ENCODE measurements at regions not wholly inside any gene's neighbourhood (a gene's known extent, or its start where the extent isn't known, plus 50 kb on each side); places are given as distances from the start of the nearest gene placed in this dataset.

DNA sequence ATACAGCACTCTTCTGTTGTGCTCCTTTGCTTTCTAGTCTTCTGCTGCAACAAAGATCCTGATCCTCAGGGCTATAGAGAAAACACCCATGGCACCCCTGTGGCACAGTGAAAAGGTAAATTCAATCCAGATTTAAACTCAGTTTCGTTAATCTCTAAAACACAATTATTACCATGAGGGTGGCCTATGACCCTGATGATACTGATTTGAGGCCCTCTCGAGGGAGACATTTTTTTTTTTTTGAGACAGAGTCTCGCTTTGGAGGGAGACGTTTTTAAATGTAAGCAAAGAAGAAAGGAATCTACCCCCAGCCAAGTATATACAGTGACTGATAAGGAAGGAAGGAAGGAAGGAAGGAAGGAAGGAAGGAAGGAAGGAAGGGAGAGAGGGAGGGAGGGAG is 967.8 kb upstream of the DIAPH2 start:
- TF ChIP-seq LEF1 (IDR thresholded peaks at IDR 0.05; ENCODE audit: borderline replicate concordance): no peak
- no peak for TF ChIP-seq TARDBP (IDR thresholded peaks at IDR 0.05)
- no peak for TF ChIP-seq FOXK2 (IDR thresholded peaks at IDR 0.05)
- no peak for TF ChIP-seq ZNF384 (IDR thresholded peaks at IDR 0.05)
- TF ChIP-seq, protein P1, sequence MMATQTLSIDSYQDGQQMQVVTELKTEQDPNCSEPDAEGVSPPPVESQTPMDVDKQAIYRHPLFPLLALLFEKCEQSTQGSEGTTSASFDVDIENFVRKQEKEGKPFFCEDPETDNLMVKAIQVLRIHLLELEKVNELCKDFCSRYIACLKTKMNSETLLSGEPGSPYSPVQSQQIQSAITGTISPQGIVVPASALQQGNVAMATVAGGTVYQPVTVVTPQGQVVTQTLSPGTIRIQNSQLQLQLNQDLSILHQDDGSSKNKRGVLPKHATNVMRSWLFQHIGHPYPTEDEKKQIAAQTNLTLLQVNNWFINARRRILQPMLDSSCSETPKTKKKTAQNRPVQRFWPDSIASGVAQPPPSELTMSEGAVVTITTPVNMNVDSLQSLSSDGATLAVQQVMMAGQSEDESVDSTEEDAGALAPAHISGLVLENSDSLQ (IDR thresholded peaks at IDR 0.05): no peak
- no peak for TF ChIP-seq ELF4 (IDR thresholded peaks at IDR 0.05)
- TF ChIP-seq ARNT (IDR thresholded peaks at IDR 0.05): no peak
- TF ChIP-seq NFRKB (IDR thresholded peaks at IDR 0.05): no peak
- TF ChIP-seq SP1 (IDR thresholded peaks at IDR 0.05): no peak
- TF ChIP-seq CTBP1 (IDR thresholded peaks at IDR 0.05; ENCODE audit: borderline replicate concordance): no peak
- no peak for TF ChIP-seq L3MBTL2 (conservative IDR thresholded peaks at IDR 0.05)
- no peak for TF ChIP-seq FOXA1 (IDR thresholded peaks at IDR 0.05)
- no peak for TF ChIP-seq SUZ12 (IDR thresholded peaks at IDR 0.05)
- ChIA-PET CTCF (no interaction called here), POLR2A (no interaction called here)
- no peak for DNase-seq (ENCODE audit: extremely low spot score)

DNA sequence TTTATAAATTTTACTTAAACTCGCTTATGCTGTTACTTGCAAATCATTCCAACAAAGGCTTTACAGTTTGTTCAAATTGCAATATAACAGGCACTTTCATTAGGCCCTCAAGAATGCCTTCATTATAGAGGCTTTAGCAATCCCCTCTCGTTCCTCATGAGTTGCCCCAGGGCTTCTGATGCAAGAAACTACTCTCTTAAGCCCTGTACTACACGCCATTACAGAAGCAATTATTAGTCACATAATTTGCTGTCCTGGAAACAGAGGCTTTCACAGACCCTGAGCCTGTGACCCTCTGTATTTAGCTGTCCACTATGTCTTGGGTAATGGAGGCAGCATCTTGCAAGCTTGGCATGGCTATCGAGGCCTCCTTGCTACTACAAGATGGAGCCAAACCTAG is 965.9 kb upstream of the DIAPH2 start:
- TF ChIP-seq TARDBP (IDR thresholded peaks at IDR 0.05): no peak
- no peak for TF ChIP-seq NFRKB (IDR thresholded peaks at IDR 0.05)
- no peak for TF ChIP-seq ARNT (IDR thresholded peaks at IDR 0.05)
- TF ChIP-seq, protein P1 (IDR thresholded peaks at IDR 0.05): no peak
- no peak for TF ChIP-seq L3MBTL2 (conservative IDR thresholded peaks at IDR 0.05)
- TF ChIP-seq SUZ12 (IDR thresholded peaks at IDR 0.05): no peak
- TF ChIP-seq BHLHE40 (IDR thresholded peaks at IDR 0.05; ENCODE audit: borderline replicate concordance): no peak
- TF ChIP-seq FOXA1 (IDR thresholded peaks at IDR 0.05): no peak
- no peak for TF ChIP-seq LEF1 (IDR thresholded peaks at IDR 0.05; ENCODE audit: borderline replicate concordance)
- TF ChIP-seq ZNF384 (IDR thresholded peaks at IDR 0.05): no peak
- no peak for TF ChIP-seq SP1 (IDR thresholded peaks at IDR 0.05)
- no peak for TF ChIP-seq HDGF (IDR thresholded peaks at IDR 0.05; ENCODE audit: borderline replicate concordance)
- no peak for TF ChIP-seq FOXM1 (IDR thresholded peaks at IDR 0.05; ENCODE audit: borderline replicate concordance)
- no peak for TF ChIP-seq ELF4 (IDR thresholded peaks at IDR 0.05)
- TF ChIP-seq CTBP1 (IDR thresholded peaks at IDR 0.05; ENCODE audit: borderline replicate concordance): no peak
- no peak for TF ChIP-seq FOXK2 (IDR thresholded peaks at IDR 0.05)
- POLR2A ChIA-PET: no interaction called here

DNA sequence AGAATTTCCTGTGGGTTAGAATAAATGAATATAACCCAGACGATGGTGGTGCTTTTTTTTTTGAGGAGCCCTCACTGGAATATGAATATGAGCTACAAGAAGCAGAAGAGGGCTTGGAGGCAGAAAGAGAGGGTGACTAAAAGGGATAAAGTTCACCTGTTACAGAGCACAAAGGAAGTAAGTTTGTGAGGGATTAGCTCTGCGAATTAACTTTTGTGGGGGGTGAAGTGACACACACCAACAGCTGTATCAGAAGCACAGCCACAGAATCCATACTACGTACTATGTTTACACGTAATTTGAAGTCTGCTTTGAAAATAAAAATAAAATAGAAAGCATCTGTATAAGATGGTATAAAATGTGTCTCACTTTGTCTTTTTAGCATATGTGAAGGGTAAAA is 963.6 kb upstream of the DIAPH2 start:
- TF ChIP-seq CTBP1 (IDR thresholded peaks at IDR 0.05; ENCODE audit: borderline replicate concordance) (no peak), L3MBTL2 (conservative IDR thresholded peaks at IDR 0.05) (no peak), HDGF (IDR thresholded peaks at IDR 0.05; ENCODE audit: borderline replicate concordance) (no peak), FOXA1 (IDR thresholded peaks at IDR 0.05) (no peak), ELF4 (IDR thresholded peaks at IDR 0.05) (no peak)
- TF ChIP-seq, protein P1 (IDR thresholded peaks at IDR 0.05): no peak
- ChIA-PET POLR2A (no interaction called here), CTCF (no interaction called here)
- no peak for DNase-seq (ENCODE audit: extremely low spot score)

More for the DNA sequence above, 965.9 kb upstream of the DIAPH2 start:
- DNase-seq (ENCODE audit: extremely low spot score): no peak
- CTCF ChIA-PET: no interaction called here

DNA sequence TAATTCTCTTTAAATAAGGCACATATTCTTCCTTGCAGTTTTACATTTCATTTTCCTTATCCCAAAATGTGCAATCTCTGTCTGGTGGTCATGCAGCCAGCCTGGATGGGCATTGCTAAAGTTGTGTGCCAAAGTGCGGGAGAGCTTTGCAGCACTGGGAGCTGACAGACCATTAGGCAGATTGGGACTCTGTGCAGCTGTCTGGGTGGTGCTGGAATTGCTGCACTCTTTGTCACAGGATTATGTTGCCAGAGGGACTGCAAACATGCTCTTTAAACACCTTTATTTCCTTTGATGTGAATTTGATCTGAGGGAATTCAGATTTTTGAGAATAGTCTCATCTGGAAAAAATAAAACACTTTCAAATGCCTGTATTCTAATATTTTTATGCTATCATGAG is 956.2 kb upstream of the DIAPH2 start:
- CTCF ChIA-PET: no interaction called here

DNA sequence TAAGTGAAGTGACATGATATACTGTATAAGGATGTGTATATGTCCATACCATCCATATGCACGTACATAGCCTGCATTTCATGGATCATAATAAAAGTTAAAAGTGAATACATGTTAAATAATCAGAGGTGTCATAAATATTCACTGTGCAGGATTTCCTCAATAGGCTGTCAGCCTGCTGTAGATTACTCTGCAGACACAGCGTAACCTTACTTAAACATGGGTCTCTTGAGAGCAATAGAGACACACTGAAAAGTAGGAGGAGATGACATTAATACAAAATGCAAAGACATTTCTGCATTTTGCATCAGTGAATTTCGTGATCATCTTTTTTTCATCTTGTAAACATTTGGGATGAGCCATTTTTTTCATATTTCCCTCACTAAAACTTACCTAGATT is 955.2 kb upstream of the DIAPH2 start:
- CTCF ChIA-PET: no interaction called here
- no peak for DNase-seq (ENCODE audit: extremely low spot score)
- POLR2A ChIA-PET: no interaction called here
- no peak for TF ChIP-seq ARNT (IDR thresholded peaks at IDR 0.05)
- no peak for TF ChIP-seq L3MBTL2 (conservative IDR thresholded peaks at IDR 0.05)
- TF ChIP-seq CTBP1 (IDR thresholded peaks at IDR 0.05; ENCODE audit: borderline replicate concordance): no peak
- no peak for TF ChIP-seq FOXK2 (IDR thresholded peaks at IDR 0.05)
- TF ChIP-seq, protein P1 (IDR thresholded peaks at IDR 0.05): no peak
- TF ChIP-seq NFRKB (IDR thresholded peaks at IDR 0.05): no peak
- TF ChIP-seq ELF4 (IDR thresholded peaks at IDR 0.05): no peak

More for the DNA sequence above, 956.2 kb upstream of the DIAPH2 start:
- DNase-seq (ENCODE audit: extremely low spot score): no peak
- TF ChIP-seq TARDBP (IDR thresholded peaks at IDR 0.05) (no peak), HDGF (IDR thresholded peaks at IDR 0.05; ENCODE audit: borderline replicate concordance) (no peak), ZNF384 (IDR thresholded peaks at IDR 0.05) (no peak), ARNT (IDR thresholded peaks at IDR 0.05) (no peak), LEF1 (IDR thresholded peaks at IDR 0.05; ENCODE audit: borderline replicate concordance) (no peak), FOXA1 (IDR thresholded peaks at IDR 0.05) (no peak), CTBP1 (IDR thresholded peaks at IDR 0.05; ENCODE audit: borderline replicate concordance) (no peak)
- TF ChIP-seq, protein P1 (IDR thresholded peaks at IDR 0.05): no peak
- POLR2A ChIA-PET: no interaction called here

DNA sequence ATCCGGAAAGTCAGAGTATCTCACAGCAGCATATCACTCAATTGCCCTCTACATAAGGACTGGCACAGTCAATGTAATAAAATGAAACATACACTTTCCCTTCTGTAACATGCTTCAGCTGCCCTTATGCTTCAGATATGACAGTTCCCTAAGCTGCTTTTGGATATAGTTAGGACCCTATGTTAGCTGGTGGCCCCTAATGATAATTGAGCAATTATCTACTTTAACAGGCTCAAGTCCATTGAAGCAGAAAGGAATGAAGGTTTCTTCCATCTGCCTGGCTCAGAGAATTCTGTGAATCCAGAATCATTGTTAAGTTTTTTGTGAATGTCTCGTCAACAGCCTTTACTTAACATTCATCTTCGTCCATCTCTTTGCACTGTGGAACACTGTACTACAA is 951.2 kb upstream of the DIAPH2 start:
- ChIA-PET CTCF (no interaction called here), POLR2A (no interaction called here)
- TF ChIP-seq LEF1 (IDR thresholded peaks at IDR 0.05; ENCODE audit: borderline replicate concordance): no peak
- TF ChIP-seq TARDBP (IDR thresholded peaks at IDR 0.05): no peak
- no peak for TF ChIP-seq CTBP1 (IDR thresholded peaks at IDR 0.05; ENCODE audit: borderline replicate concordance)
- no peak for TF ChIP-seq FOXK2 (IDR thresholded peaks at IDR 0.05)
- no peak for TF ChIP-seq SUZ12 (IDR thresholded peaks at IDR 0.05)
- TF ChIP-seq SP1 (IDR thresholded peaks at IDR 0.05): no peak
- no peak for DNase-seq (ENCODE audit: extremely low spot score)
